ENCODE measurements at regions not wholly inside any gene's neighbourhood (a gene's known extent, or its start where the extent isn't known, plus 50 kb on each side); places are given as distances from the start of the nearest gene placed in this dataset.

- no peak for DNase-seq
Measured at GRCh38 chr13:85368686-85369085, 430.5 kb downstream of the SLITRK6 start.

GRCh38 chr13:85367887-85368286 lies 431.3 kb downstream of the SLITRK6 start:
- no peak for DNase-seq

GRCh38 chr13:85366759-85367417 lies 432.3 kb downstream of the SLITRK6 start:
- no peak for DNase-seq

- DNase-seq = no peak
Measured at GRCh38 chr13:85363504-85363903, 435.7 kb downstream of the SLITRK6 start.

GRCh38 chr13:85362980-85363379 lies 436.2 kb downstream of the SLITRK6 start:
- DNase-seq = no peak

- no peak for DNase-seq
Measured at GRCh38 chr13:85347251-85347650, 452.0 kb downstream of the SLITRK6 start.

GRCh38 chr13:85334187-85334586 lies 465.0 kb downstream of the SLITRK6 start:
- no peak for DNase-seq

- DNase-seq = no peak
Measured at GRCh38 chr13:85333506-85334020, 465.7 kb downstream of the SLITRK6 start.

- no peak for DNase-seq
Measured at GRCh38 chr13:85332615-85333014, 466.6 kb downstream of the SLITRK6 start.

- DNase-seq = no peak
Measured at GRCh38 chr13:85321734-85322133, 477.5 kb downstream of the SLITRK6 start.

- DNase-seq = no peak
Measured at GRCh38 chr13:85317781-85318180, 481.4 kb downstream of the SLITRK6 start.

GRCh38 chr13:85316506-85317025 lies 482.7 kb downstream of the SLITRK6 start:
- DNase-seq = no peak

GRCh38 chr13:85314686-85315085 lies 484.5 kb downstream of the SLITRK6 start:
- DNase-seq = no peak

GRCh38 chr13:85313761-85314503 lies 485.3 kb downstream of the SLITRK6 start:
- DNase-seq = no peak

- no peak for DNase-seq
Measured at GRCh38 chr13:85312071-85312470, 487.1 kb downstream of the SLITRK6 start.

GRCh38 chr13:85303630-85304029 lies 495.6 kb downstream of the SLITRK6 start:
- no peak for DNase-seq

- DNase-seq = no peak
Measured at GRCh38 chr13:85298387-85298924, 500.8 kb downstream of the SLITRK6 start.

- DNase-seq = no peak
Measured at GRCh38 chr13:85288698-85289097, 510.5 kb downstream of the SLITRK6 start.

- no peak for DNase-seq
Measured at GRCh38 chr13:85287528-85287927, 511.7 kb downstream of the SLITRK6 start.

GRCh38 chr13:85286081-85286480 lies 513.1 kb downstream of the SLITRK6 start:
- no peak for DNase-seq

GRCh38 chr13:85284349-85284748 lies 514.9 kb downstream of the SLITRK6 start:
- no peak for DNase-seq

- DNase-seq = no peak
Measured at GRCh38 chr13:85283408-85283807, 515.8 kb downstream of the SLITRK6 start.

GRCh38 chr13:85282876-85283275 lies 516.3 kb downstream of the SLITRK6 start:
- no peak for DNase-seq

- DNase-seq = no peak
Measured at GRCh38 chr13:85278851-85279250, 520.4 kb downstream of the SLITRK6 start.

All from NCI-H1048 (cell line).